ENCODE measurements at regions not wholly inside any gene's neighbourhood (a gene's known extent, or its start where the extent isn't known, plus 50 kb on each side); places are given as distances from the start of the nearest gene placed in this dataset.

GRCh38 chr3:59304296-59304695 lies 254.5 kb upstream of the CFAP20DC start:
- no peak overlapping the region for H3K27ac ChIP-seq (ENCODE audit: low read depth, low read length)
- H3K9me3 ChIP-seq (ENCODE audit: control insufficient read depth in 5 of 5, low read length in 5 of 5) = peaks cover 0 to 4% (median 0%) of the 10 kb centered on the region in 5 donors
- no peak overlapping the region for H3K9ac ChIP-seq (ENCODE audit: low read length in 5 of 5)
- no peaks in the 10 kb centered on the region for H3K27me3 ChIP-seq (ENCODE audit: control insufficient read depth in 5 of 5, insufficient read depth in 4 of 5, low read length in 5 of 5)
- H3K4me3 ChIP-seq (ENCODE audit: low read depth in 1 of 5, low read length in 5 of 5) = no peak overlapping the region
- H3K4me1 ChIP-seq (ENCODE audit: control insufficient read depth in 5 of 5, insufficient read depth in 5 of 5, low read length in 5 of 5) = no peaks in the 10 kb centered on the region
- no peaks in the 10 kb centered on the region for H3K36me3 ChIP-seq (ENCODE audit: control insufficient read depth in 5 of 5, insufficient read depth in 5 of 5, low read length in 5 of 5)

- no peak overlapping the region for H3K27ac ChIP-seq (ENCODE audit: low read depth, low read length)
These were observed 253.6 kb upstream of the CFAP20DC start for GRCh38 chr3:59303452-59303851.

DNA sequence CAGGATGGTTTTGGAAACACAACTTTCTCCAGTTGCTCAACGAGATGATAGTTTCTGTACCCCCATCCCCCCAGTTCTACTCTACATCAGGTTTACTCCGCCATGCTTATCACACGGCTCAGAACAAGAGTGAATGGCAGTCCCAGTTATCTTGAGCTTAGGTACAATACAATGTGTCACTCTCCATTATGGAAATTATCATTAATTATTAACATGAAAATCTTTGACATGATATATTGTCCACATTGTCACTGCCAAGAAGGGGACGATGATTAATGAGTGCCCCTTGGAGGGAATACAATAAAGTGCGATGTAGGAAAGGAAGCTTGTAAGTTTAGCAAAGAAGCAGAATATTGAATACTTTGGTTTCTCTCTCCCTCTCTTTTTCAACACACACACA lies 252.6 kb upstream of the CFAP20DC start:
- no peak overlapping the region for H3K4me3 ChIP-seq (ENCODE audit: low read depth in 1 of 5, low read length in 5 of 5)

More at GRCh38 chr3:59303452-59303851, 253.6 kb upstream of the CFAP20DC start:
- Histone ChIP-seq H3K9ac (ENCODE audit: low read length in 5 of 5) (no peak overlapping the region), H3K4me3 (ENCODE audit: low read depth in 1 of 5, low read length in 5 of 5) (no peak overlapping the region), H3K9me3 (ENCODE audit: control insufficient read depth in 5 of 5, low read length in 5 of 5) (peaks cover 0 to 4% (median 0%) of the 10 kb centered on the region in 5 donors), H3K36me3 (ENCODE audit: control insufficient read depth in 5 of 5, insufficient read depth in 5 of 5, low read length in 5 of 5) (no peaks in the 10 kb centered on the region), H3K27me3 (ENCODE audit: control insufficient read depth in 5 of 5, insufficient read depth in 4 of 5, low read length in 5 of 5) (no peaks in the 10 kb centered on the region), H3K4me1 (ENCODE audit: control insufficient read depth in 5 of 5, insufficient read depth in 5 of 5, low read length in 5 of 5) (no peaks in the 10 kb centered on the region)

GRCh38 chr3:59300733-59301132 lies 250.9 kb upstream of the CFAP20DC start:
- H3K36me3 ChIP-seq (ENCODE audit: control insufficient read depth in 5 of 5, insufficient read depth in 5 of 5, low read length in 5 of 5) = no peaks in the 10 kb centered on the region
- no peak overlapping the region for H3K9ac ChIP-seq (ENCODE audit: low read length in 5 of 5)
- H3K4me3 ChIP-seq (ENCODE audit: low read depth in 1 of 5, low read length in 5 of 5) = no peak overlapping the region
- H3K27ac ChIP-seq (ENCODE audit: low read depth, low read length) = no peak overlapping the region
- H3K4me1 ChIP-seq (ENCODE audit: control insufficient read depth in 5 of 5, insufficient read depth in 5 of 5, low read length in 5 of 5) = no peaks in the 10 kb centered on the region
- H3K27me3 ChIP-seq (ENCODE audit: control insufficient read depth in 5 of 5, insufficient read depth in 4 of 5, low read length in 5 of 5) = no peaks in the 10 kb centered on the region
- peaks cover 0 to 6% (median 3%) of the 10 kb centered on the region in 5 donors for H3K9me3 ChIP-seq (ENCODE audit: control insufficient read depth in 5 of 5, low read length in 5 of 5)

More for the DNA sequence above, 252.6 kb upstream of the CFAP20DC start:
- no peaks in the 10 kb centered on the region for H3K4me1 ChIP-seq (ENCODE audit: control insufficient read depth in 5 of 5, insufficient read depth in 5 of 5, low read length in 5 of 5)
- H3K9ac ChIP-seq (ENCODE audit: low read length in 5 of 5) = no peak overlapping the region
- H3K9me3 ChIP-seq (ENCODE audit: control insufficient read depth in 5 of 5, low read length in 5 of 5) = peaks cover 0 to 4% (median 0%) of the 10 kb centered on the region in 5 donors
- H3K27me3 ChIP-seq (ENCODE audit: control insufficient read depth in 5 of 5, insufficient read depth in 4 of 5, low read length in 5 of 5) = no peaks in the 10 kb centered on the region
- H3K27ac ChIP-seq (ENCODE audit: low read depth, low read length) = no peak overlapping the region
- no peaks in the 10 kb centered on the region for H3K36me3 ChIP-seq (ENCODE audit: control insufficient read depth in 5 of 5, insufficient read depth in 5 of 5, low read length in 5 of 5)

DNA sequence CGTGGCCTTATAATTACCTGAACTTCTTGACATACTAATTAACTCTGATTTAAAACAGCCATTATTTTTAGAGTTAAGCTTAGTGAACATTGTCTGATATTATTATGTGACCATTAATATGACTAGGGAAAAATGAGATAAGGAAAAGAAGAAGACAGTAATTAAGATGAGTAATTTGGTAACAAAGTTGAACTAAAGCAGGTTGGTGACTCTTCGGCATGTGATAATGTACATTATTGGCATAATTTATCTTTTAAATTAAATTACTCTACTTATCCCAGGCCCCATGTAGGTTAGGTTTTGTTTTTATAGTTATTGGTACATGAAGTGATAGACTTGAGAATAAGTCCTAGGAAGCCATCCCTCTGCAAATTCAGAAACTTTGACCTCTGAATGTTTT lies 249.7 kb upstream of the CFAP20DC start:
- no peak overlapping the region for H3K4me3 ChIP-seq (ENCODE audit: low read depth in 1 of 5, low read length in 5 of 5)
- H3K4me1 ChIP-seq (ENCODE audit: control insufficient read depth in 5 of 5, insufficient read depth in 5 of 5, low read length in 5 of 5) = no peaks in the 10 kb centered on the region
- H3K9me3 ChIP-seq (ENCODE audit: control insufficient read depth in 5 of 5, low read length in 5 of 5) = peaks cover 0 to 9% (median 4%) of the 10 kb centered on the region in 5 donors
- H3K27me3 ChIP-seq (ENCODE audit: control insufficient read depth in 5 of 5, insufficient read depth in 4 of 5, low read length in 5 of 5) = no peaks in the 10 kb centered on the region
- no peaks in the 10 kb centered on the region for H3K36me3 ChIP-seq (ENCODE audit: control insufficient read depth in 5 of 5, insufficient read depth in 5 of 5, low read length in 5 of 5)
- no peak overlapping the region for H3K27ac ChIP-seq (ENCODE audit: low read depth, low read length)
- H3K9ac ChIP-seq (ENCODE audit: low read length in 5 of 5) = no peak overlapping the region

GRCh38 chr3:59290358-59290757 lies 240.5 kb upstream of the CFAP20DC start:
- Histone ChIP-seq H3K4me1 (ENCODE audit: control insufficient read depth in 5 of 5, insufficient read depth in 5 of 5, low read length in 5 of 5) (no peaks in the 10 kb centered on the region), H3K36me3 (ENCODE audit: control insufficient read depth in 5 of 5, insufficient read depth in 5 of 5, low read length in 5 of 5) (no peaks in the 10 kb centered on the region), H3K27ac (ENCODE audit: low read depth, low read length) (no peak overlapping the region), H3K27me3 (ENCODE audit: control insufficient read depth in 5 of 5, insufficient read depth in 4 of 5, low read length in 5 of 5) (no peaks in the 10 kb centered on the region), H3K9me3 (ENCODE audit: control insufficient read depth in 5 of 5, low read length in 5 of 5) (peaks cover 0 to 7% (median 4%) of the 10 kb centered on the region in 5 donors), H3K4me3 (ENCODE audit: low read depth in 1 of 5, low read length in 5 of 5) (no peak overlapping the region), H3K9ac (ENCODE audit: low read length in 5 of 5) (no peak overlapping the region)

DNA sequence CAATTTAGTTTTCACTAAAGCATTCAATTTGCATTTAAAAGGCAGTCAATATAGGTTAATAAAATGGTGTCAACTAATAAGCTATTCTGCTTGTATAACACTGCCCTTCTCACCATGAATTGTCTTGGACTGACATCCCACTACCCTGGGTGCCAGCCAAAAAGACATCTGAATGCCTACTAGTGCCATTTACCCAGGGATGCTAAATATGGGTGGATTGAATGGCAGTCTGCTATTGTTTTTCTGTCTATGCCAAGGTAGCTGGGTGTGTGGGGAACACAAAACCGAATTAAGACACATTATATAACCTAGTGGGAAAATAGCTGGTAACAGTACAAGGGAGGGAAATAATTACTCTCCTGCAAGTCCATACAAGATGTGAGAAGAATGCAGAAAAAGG lies 240.0 kb upstream of the CFAP20DC start:
- Histone ChIP-seq H3K27ac (ENCODE audit: low read depth, low read length) (no peak overlapping the region), H3K4me1 (ENCODE audit: control insufficient read depth in 5 of 5, insufficient read depth in 5 of 5, low read length in 5 of 5) (no peaks in the 10 kb centered on the region), H3K9ac (ENCODE audit: low read length in 5 of 5) (no peak overlapping the region), H3K9me3 (ENCODE audit: control insufficient read depth in 5 of 5, low read length in 5 of 5) (peaks cover 0 to 7% (median 4%) of the 10 kb centered on the region in 5 donors), H3K4me3 (ENCODE audit: low read depth in 1 of 5, low read length in 5 of 5) (no peak overlapping the region), H3K36me3 (ENCODE audit: control insufficient read depth in 5 of 5, insufficient read depth in 5 of 5, low read length in 5 of 5) (no peaks in the 10 kb centered on the region), H3K27me3 (ENCODE audit: control insufficient read depth in 5 of 5, insufficient read depth in 4 of 5, low read length in 5 of 5) (no peaks in the 10 kb centered on the region)

- no peak overlapping the region for H3K4me3 ChIP-seq (ENCODE audit: low read depth in 1 of 5, low read length in 5 of 5)
- H3K36me3 ChIP-seq (ENCODE audit: control insufficient read depth in 5 of 5, insufficient read depth in 5 of 5, low read length in 5 of 5) = no peaks in the 10 kb centered on the region
- no peak overlapping the region for H3K27ac ChIP-seq (ENCODE audit: low read depth, low read length)
- peaks cover 0 to 5% (median 4%) of the 10 kb centered on the region in 5 donors for H3K9me3 ChIP-seq (ENCODE audit: control insufficient read depth in 5 of 5, low read length in 5 of 5)
- no peaks in the 10 kb centered on the region for H3K4me1 ChIP-seq (ENCODE audit: control insufficient read depth in 5 of 5, insufficient read depth in 5 of 5, low read length in 5 of 5)
- H3K27me3 ChIP-seq (ENCODE audit: control insufficient read depth in 5 of 5, insufficient read depth in 4 of 5, low read length in 5 of 5) = no peaks in the 10 kb centered on the region
- H3K9ac ChIP-seq (ENCODE audit: low read length in 5 of 5) = no peak overlapping the region
These were observed 239.1 kb upstream of the CFAP20DC start for GRCh38 chr3:59288951-59289350.

DNA sequence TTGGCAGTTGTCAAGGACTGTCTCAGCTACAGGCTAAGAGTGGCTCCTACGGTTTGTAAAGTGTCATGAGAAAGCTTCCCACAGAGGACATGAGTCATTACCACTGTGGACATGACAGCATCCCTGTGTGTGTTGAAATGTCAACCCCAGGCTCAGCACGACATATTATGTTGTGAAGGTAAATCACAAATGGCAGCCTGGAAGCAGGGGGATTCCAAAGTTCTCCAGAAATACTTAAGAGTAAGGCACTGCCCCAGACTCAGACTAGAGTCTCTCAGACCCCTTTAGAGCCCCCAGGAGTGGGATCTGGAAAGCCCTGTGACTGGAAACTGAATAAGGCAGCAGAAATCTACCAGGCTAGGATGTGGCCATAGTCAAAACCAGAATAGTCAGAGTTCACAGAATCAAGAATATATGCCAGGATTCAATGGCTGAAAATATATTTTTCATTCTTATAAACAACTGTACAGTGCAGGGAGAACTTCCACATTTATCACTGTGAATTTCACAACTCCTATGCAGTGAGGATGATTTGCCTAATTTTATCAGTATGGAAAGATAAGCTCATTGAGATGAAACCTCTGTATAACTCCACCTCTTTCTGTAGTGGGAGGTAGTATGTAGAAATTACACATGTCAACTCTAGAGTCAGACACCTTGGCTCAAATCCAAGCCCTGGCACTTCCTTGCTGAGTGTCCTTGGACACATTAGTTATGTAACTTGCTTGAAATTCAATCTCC lies 237.1 kb upstream of the CFAP20DC start:
- peaks cover 0 to 3% (median 0%) of the 10 kb centered on the region in 5 donors for H3K9me3 ChIP-seq (ENCODE audit: control insufficient read depth in 5 of 5, low read length in 5 of 5)
- H3K36me3 ChIP-seq (ENCODE audit: control insufficient read depth in 5 of 5, insufficient read depth in 5 of 5, low read length in 5 of 5) = no peaks in the 10 kb centered on the region
- no peak overlapping the region for H3K27ac ChIP-seq (ENCODE audit: low read depth, low read length)
- no peak overlapping the region for H3K9ac ChIP-seq (ENCODE audit: low read length in 5 of 5)
- no peaks in the 10 kb centered on the region for H3K27me3 ChIP-seq (ENCODE audit: control insufficient read depth in 5 of 5, insufficient read depth in 4 of 5, low read length in 5 of 5)
- H3K4me1 ChIP-seq (ENCODE audit: control insufficient read depth in 5 of 5, insufficient read depth in 5 of 5, low read length in 5 of 5) = no peaks in the 10 kb centered on the region
- no peak overlapping the region for H3K4me3 ChIP-seq (ENCODE audit: low read depth in 1 of 5, low read length in 5 of 5)

DNA sequence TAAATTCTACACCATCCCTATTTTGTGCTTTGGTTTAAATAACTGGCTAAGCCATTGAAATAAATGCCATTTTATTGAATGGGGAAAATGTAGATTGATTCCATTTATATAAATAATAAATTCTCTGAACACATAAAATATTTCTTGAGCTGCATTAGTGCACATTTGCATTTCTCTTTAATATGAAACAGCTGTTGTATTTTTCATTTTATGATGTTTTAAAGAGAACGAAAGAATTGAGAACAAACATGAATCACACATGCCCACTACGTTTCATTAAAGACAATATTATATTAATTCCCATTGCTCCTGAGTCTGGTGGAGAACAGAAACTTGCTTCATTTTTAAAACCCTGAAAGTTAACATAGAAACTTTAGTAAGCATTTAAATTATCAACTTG lies 235.7 kb upstream of the CFAP20DC start:
- Histone ChIP-seq H3K9ac (ENCODE audit: low read length in 5 of 5) (no peak overlapping the region), H3K36me3 (ENCODE audit: control insufficient read depth in 5 of 5, insufficient read depth in 5 of 5, low read length in 5 of 5) (no peaks in the 10 kb centered on the region), H3K27ac (ENCODE audit: low read depth, low read length) (no peak overlapping the region), H3K27me3 (ENCODE audit: control insufficient read depth in 5 of 5, insufficient read depth in 4 of 5, low read length in 5 of 5) (no peaks in the 10 kb centered on the region), H3K4me1 (ENCODE audit: control insufficient read depth in 5 of 5, insufficient read depth in 5 of 5, low read length in 5 of 5) (no peaks in the 10 kb centered on the region), H3K9me3 (ENCODE audit: control insufficient read depth in 5 of 5, low read length in 5 of 5) (peaks cover 0 to 3% (median 0%) of the 10 kb centered on the region in 5 donors), H3K4me3 (ENCODE audit: low read depth in 1 of 5, low read length in 5 of 5) (no peak overlapping the region)
